ENCODE measurements at regions not wholly inside any gene's neighbourhood (a gene's known extent, or its start where the extent isn't known, plus 50 kb on each side); places are given as distances from the start of the nearest gene placed in this dataset.

GRCh38 chr6:44678252-44678935 is 290.9 kb downstream of the CDC5L start:
- POLR2A ChIA-PET = no interaction called here
- Histone ChIP-seq H3K27ac (ENCODE audit: low read depth, low read length, poor library complexity, severe bottlenecking) (no peak overlapping the region), H3K4me3 (ENCODE audit: low read depth, low read length, poor library complexity, severe bottlenecking) (no peak overlapping the region), H2AFZ (ENCODE audit: low read length) (no peak overlapping the region), H3K79me2 (ENCODE audit: insufficient read depth, low read depth, low read length) (no peaks in the 10 kb centered on the region), H3K9me2 (ENCODE audit: insufficient read depth, low read length) (no peaks in the 10 kb centered on the region), H3K9me3 (ENCODE audit: low read length) (no peaks in the 10 kb centered on the region), H3K4me1 (ENCODE audit: insufficient read depth, low read length, poor library complexity, severe bottlenecking) (no peaks in the 10 kb centered on the region), H3K36me3 (ENCODE audit: insufficient read depth, low read length) (no peaks in the 10 kb centered on the region), H4K20me1 (ENCODE audit: insufficient read depth, low read length) (no peaks in the 10 kb centered on the region), H3K4me2 (ENCODE audit: low read length) (no peak overlapping the region)
- intact Hi-C loops (cut with micrococcal nuclease; ENCODE audit: unreplicated experiment) = no loop called here
- DNase-seq (ENCODE audit: low spot score) = no peak
- CTCF ChIA-PET (ENCODE audit: unreplicated experiment) = no interaction called here
- BruUV-seq (replicated peaks) = no TSS peak
- TF ChIP-seq CTCF (conservative IDR thresholded peaks at IDR 0.05; ENCODE audit: low read length) (no peak), EZH2phosphoT487 (IDR thresholded peaks at IDR 0.05; ENCODE audit: borderline replicate concordance, low read depth, low read length) (no peak)

GRCh38 chr6:44679438-44680201 is 292.1 kb downstream of the CDC5L start:
- Histone ChIP-seq H3K9me2 (ENCODE audit: insufficient read depth, low read length) (no peaks in the 10 kb centered on the region), H3K36me3 (ENCODE audit: insufficient read depth, low read length) (no peaks in the 10 kb centered on the region), H3K4me1 (ENCODE audit: insufficient read depth, low read length, poor library complexity, severe bottlenecking) (no peaks in the 10 kb centered on the region), H3K9me3 (ENCODE audit: low read length) (no peaks in the 10 kb centered on the region), H4K20me1 (ENCODE audit: insufficient read depth, low read length) (no peaks in the 10 kb centered on the region), H3K79me2 (ENCODE audit: insufficient read depth, low read depth, low read length) (no peaks in the 10 kb centered on the region), H3K4me2 (ENCODE audit: low read length) (no peak overlapping the region), H3K4me3 (ENCODE audit: low read depth, low read length, poor library complexity, severe bottlenecking) (no peak overlapping the region), H3K27ac (ENCODE audit: low read depth, low read length, poor library complexity, severe bottlenecking) (no peak overlapping the region), H2AFZ (ENCODE audit: low read length) (no peak overlapping the region)
- no TSS peak for BruUV-seq (replicated peaks)
- ChIA-PET POLR2A (no interaction called here), CTCF (ENCODE audit: unreplicated experiment) (no interaction called here)
- intact Hi-C loops (cut with micrococcal nuclease; ENCODE audit: unreplicated experiment) = no loop called here
- no peak for DNase-seq (ENCODE audit: low spot score)
- no peak for TF ChIP-seq CTCF (conservative IDR thresholded peaks at IDR 0.05; ENCODE audit: low read length)
- no peak for TF ChIP-seq EZH2phosphoT487 (IDR thresholded peaks at IDR 0.05; ENCODE audit: borderline replicate concordance, low read depth, low read length)

GRCh38 chr6:44680202-44680720 is 292.8 kb downstream of the CDC5L start:
- Histone ChIP-seq H3K79me2 (ENCODE audit: insufficient read depth, low read depth, low read length) (no peaks in the 10 kb centered on the region), H3K4me2 (ENCODE audit: low read length) (no peak overlapping the region), H2AFZ (ENCODE audit: low read length) (no peak overlapping the region), H3K27ac (ENCODE audit: low read depth, low read length, poor library complexity, severe bottlenecking) (no peak overlapping the region), H4K20me1 (ENCODE audit: insufficient read depth, low read length) (no peaks in the 10 kb centered on the region), H3K4me3 (ENCODE audit: low read depth, low read length, poor library complexity, severe bottlenecking) (no peak overlapping the region), H3K4me1 (ENCODE audit: insufficient read depth, low read length, poor library complexity, severe bottlenecking) (no peaks in the 10 kb centered on the region), H3K36me3 (ENCODE audit: insufficient read depth, low read length) (no peaks in the 10 kb centered on the region), H3K9me3 (ENCODE audit: low read length) (no peaks in the 10 kb centered on the region), H3K9me2 (ENCODE audit: insufficient read depth, low read length) (no peaks in the 10 kb centered on the region)
- DNase-seq (ENCODE audit: low spot score) = no peak
- intact Hi-C loops (cut with micrococcal nuclease; ENCODE audit: unreplicated experiment) = no loop called here
- ChIA-PET POLR2A (no interaction called here), CTCF (ENCODE audit: unreplicated experiment) (no interaction called here)
- TF ChIP-seq CTCF (conservative IDR thresholded peaks at IDR 0.05; ENCODE audit: low read length) (no peak), EZH2phosphoT487 (IDR thresholded peaks at IDR 0.05; ENCODE audit: borderline replicate concordance, low read depth, low read length) (no peak)
- no TSS peak for BruUV-seq (replicated peaks)
